HG03520 (cell line): ENCODE measurements at regions not wholly inside any gene's neighbourhood (a gene's known extent, or its start where the extent isn't known, plus 50 kb on each side); places are given as distances from the start of the nearest gene placed in this dataset.

Source experiments
- ATAC-seq: cut with Tn5 transposase; IDR thresholded peaks from one replicate; pipeline ENCODE4 v1.9.1; 2021; ENCODE audit warnings: mild to moderate bottlenecking, moderate library complexity; ENCODE audit not compliant: unreplicated experiment

- no peak for ATAC-seq
Observed at GRCh38 chr22:46053563-46054090, 76.7 kb upstream of the WNT7B start.

GRCh38 chr22:46054091-46055073 lies 77.4 kb upstream of the WNT7B start:
- no peak for ATAC-seq

GRCh38 chr22:46055181-46055875 lies 78.4 kb upstream of the WNT7B start:
- ATAC-seq: no peak

- ATAC-seq: no peak
Observed at GRCh38 chr22:46055911-46056545, 79.1 kb upstream of the WNT7B start.

GRCh38 chr22:46056546-46057245 lies 79.7 kb upstream of the WNT7B start:
- no peak for ATAC-seq

- no peak for ATAC-seq
Observed at GRCh38 chr22:46057246-46058090, 80.5 kb upstream of the WNT7B start.

- ATAC-seq: peak; percentile 52
Observed at GRCh38 chr22:46058091-46058420, 81.1 kb upstream of the WNT7B start.

GRCh38 chr22:46058591-46059519 lies 81.9 kb upstream of the WNT7B start:
- ATAC-seq: no peak

GRCh38 chr22:46060292-46061123 lies 83.5 kb upstream of the WNT7B start:
- ATAC-seq: no peak

- no peak for ATAC-seq
Observed at GRCh38 chr22:46061124-46061500, 84.2 kb upstream of the WNT7B start.

- no peak for ATAC-seq
Observed at GRCh38 chr22:46061501-46062231, 84.7 kb upstream of the WNT7B start.

GRCh38 chr22:46062232-46062615 lies 85.3 kb upstream of the WNT7B start:
- no peak for ATAC-seq

- no peak for ATAC-seq
Observed at GRCh38 chr22:46062971-46063631, 86.1 kb upstream of the WNT7B start.

GRCh38 chr22:46063846-46064227 lies 86.5 kb upstream of the PPARA start:
- ATAC-seq: no peak

- no peak for ATAC-seq
Observed at GRCh38 chr22:46064228-46064965, 85.9 kb upstream of the PPARA start.

GRCh38 chr22:46064966-46065666 lies 85.2 kb upstream of the PPARA start:
- no peak for ATAC-seq
